ENCODE measurements at regions not wholly inside any gene's neighbourhood (a gene's known extent, or its start where the extent isn't known, plus 50 kb on each side); places are given as distances from the start of the nearest gene placed in this dataset.
A peak's percentile ranks its signal among the peaks of the same experiment; 100 is the strongest.
"Not testable (repeated sequence)": the region's sequence is repeated elsewhere in the genome, so short reads cannot be mapped to it uniquely, and the experiment has no call there.

DNA sequence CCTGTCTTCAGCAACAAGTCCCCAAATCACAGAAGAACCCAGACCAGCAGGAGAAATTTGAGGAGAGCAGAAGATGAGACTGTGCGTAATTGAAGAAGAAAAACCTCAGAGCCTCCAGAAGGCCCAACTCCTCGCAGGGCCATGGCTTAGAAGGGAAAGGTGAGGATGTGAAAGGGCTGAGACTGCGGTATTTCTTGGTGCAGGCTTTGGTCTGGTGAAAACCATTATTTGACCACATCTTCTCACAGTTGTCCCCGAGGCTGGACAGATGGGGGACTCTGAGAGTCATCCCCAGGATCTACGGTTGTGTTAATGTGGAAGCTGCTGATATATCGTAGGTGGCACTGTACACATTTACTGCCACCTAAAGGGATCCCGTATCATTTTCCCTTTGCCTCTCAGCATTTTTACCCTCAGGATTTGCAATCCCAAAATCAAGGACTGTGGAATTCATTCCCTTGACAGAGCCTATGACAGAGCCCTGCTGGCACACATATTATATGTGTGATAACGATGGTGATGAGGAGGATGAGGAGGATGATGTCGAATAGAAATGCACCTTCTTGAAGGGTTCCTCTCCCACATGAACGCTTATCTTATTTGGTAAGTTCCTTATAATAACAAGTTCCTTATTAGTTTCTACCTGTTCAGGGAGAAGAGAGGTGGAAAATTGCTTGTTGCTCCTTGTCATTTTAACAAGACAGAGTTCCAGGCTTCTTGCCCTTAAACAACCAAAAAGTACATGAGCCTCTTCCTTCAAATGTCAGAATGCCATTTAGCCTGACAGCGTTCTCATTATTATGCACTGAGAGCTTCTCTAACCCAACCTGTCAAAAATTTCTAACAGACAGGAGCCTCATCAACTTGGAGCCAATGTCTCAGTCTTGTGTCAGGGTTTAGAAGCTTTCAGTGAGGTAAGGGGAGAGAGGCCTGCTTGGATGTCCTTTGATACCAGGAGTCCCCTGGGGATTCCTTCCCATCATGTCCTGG, 135.8 kb downstream of the PXDC1 start:
- no peak for DNase-seq (ENCODE audit: low read depth)
- TF ChIP-seq, protein P1, sequence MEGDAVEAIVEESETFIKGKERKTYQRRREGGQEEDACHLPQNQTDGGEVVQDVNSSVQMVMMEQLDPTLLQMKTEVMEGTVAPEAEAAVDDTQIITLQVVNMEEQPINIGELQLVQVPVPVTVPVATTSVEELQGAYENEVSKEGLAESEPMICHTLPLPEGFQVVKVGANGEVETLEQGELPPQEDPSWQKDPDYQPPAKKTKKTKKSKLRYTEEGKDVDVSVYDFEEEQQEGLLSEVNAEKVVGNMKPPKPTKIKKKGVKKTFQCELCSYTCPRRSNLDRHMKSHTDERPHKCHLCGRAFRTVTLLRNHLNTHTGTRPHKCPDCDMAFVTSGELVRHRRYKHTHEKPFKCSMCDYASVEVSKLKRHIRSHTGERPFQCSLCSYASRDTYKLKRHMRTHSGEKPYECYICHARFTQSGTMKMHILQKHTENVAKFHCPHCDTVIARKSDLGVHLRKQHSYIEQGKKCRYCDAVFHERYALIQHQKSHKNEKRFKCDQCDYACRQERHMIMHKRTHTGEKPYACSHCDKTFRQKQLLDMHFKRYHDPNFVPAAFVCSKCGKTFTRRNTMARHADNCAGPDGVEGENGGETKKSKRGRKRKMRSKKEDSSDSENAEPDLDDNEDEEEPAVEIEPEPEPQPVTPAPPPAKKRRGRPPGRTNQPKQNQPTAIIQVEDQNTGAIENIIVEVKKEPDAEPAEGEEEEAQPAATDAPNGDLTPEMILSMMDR (IDR thresholded peaks at IDR 0.05; ENCODE audit: control insufficient read depth, extremely low read depth, insufficient read depth), result 0 out of 2 replicates have a peak, but pooled peaks have one; percentile 5
- no peak overlapping the region for H3K4me3 ChIP-seq (ENCODE audit: low read depth, low read length)

DNA sequence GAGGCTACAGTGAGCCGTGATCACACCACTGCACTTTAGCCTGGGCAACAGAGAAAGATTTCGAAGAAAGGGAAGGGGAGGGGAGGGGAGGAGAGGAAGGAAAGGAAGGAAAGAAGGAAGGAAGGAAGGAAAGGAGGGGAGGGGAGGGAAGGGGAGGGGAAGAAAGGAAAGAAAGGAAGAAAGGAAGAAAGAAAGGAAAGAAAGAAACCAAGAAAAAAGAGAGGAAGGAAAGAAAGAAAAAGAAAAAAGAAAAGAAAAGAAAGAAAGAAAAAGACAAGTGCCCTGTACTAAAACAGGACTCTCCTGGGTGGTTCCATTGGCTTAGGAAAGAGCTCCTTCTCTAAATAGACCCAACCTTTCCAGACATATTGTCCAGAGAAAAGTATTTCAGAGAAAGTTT, 136.6 kb downstream of the PXDC1 start:
- DNase-seq (ENCODE audit: low read depth), result no peak
- TF ChIP-seq, protein P1 (IDR thresholded peaks at IDR 0.05; ENCODE audit: control insufficient read depth, extremely low read depth, insufficient read depth), result no peak
- H3K4me3 ChIP-seq (ENCODE audit: low read depth, low read length), result no peak overlapping the region

DNA sequence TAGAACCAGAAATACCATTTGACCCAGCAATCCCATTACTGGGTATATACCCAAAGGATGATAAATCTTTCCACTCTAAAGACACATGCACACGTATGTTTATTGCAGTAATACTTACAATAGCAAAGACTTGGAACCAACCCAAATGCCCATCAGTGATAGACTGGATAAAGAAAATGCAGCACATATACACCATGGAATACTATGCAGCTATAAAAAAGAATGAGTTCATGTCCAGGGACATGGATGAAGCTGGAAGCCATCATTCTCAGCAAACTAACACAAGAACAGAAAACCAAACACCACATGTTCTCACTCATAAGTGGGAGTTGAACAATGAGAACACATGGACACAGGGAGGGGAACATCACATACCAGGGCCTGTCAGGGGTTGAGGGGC, 137.9 kb downstream of the PXDC1 start:
- DNase-seq (ENCODE audit: low read depth); H3K4me3 ChIP-seq (ENCODE audit: low read depth, low read length): not testable (repeated sequence)

DNA sequence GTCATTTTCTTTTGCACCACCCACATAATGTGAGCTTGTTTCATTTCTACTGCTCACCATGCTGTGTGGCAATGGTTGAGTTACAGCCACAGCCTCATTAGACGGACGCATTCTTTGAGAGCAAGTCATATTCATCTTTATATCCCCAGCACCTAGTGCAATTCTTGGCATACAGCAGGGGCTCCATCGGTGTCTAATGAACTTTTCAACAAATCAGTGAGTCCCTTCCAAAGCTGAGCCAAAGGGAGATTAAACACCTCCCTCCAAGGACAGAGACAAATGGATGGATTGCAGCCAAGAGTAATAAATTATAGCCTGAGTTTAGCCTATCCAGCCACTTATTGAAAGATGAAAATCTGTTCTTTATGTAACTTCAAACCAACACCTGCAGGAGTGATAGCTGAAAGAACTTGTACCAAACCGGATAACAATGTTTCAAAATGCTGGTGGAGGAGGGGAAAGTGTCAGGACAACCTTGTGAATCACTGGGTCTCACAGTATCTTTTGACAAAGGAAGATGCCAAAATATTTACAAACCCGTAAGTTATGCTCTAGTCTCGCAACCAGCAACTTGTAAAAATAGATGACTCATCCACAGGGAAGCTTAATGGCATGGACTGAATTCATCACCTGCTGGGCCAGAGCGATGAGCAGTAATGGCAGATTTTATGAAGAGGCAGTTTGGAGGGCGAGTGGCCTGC, 139.0 kb downstream of the PXDC1 start:
- peak; percentile 73 for DNase-seq (ENCODE audit: low read depth)
- TF ChIP-seq, protein P1 (IDR thresholded peaks at IDR 0.05; ENCODE audit: control insufficient read depth, extremely low read depth, insufficient read depth), result no peak
- no peak overlapping the region for H3K4me3 ChIP-seq (ENCODE audit: low read depth, low read length)

DNA sequence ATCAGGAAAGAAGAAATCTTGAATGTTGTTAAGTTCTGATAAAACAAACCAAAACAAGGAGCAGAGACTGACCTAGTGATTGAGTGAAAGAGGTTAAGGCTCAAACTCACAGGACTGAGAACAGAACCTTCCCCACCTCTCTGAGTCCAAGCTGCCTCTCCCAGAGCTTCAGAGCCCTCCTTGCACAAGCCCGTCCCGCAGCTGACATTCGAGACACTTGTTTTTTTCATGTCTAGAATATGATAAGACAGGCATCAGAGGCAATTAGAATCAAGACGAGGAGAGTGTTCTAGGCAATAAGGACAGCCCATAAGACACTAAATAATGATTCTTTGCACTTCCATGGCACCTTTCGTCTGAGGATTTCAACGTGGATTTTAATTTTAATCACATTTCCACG, 140.6 kb downstream of the PXDC1 start:
- H3K4me3 ChIP-seq (ENCODE audit: low read depth, low read length), result no peak overlapping the region
- TF ChIP-seq, protein P1 (IDR thresholded peaks at IDR 0.05; ENCODE audit: control insufficient read depth, extremely low read depth, insufficient read depth), result no peak
- no peak for DNase-seq (ENCODE audit: low read depth)

DNA sequence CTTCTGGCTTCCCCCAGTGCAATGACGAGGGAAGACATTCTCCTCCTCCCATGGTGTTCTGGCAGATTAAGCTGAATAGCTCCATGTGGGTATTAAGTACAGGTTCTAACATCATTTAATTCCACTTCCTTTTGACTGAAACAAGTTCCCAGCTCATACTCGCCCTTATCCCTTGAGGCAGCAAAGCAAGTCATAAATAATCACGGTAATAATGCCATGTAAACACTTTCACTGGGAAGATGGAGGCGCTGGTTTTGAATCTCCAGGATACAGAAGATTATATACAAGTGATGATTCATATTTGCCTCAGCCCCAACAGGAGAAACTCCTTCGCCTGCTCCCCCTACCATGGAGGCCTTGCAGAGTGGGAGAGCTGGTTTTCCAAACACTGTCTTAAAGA, 141.3 kb downstream of the PXDC1 start:
- no peak overlapping the region for H3K4me3 ChIP-seq (ENCODE audit: low read depth, low read length)
- TF ChIP-seq, protein P1 (IDR thresholded peaks at IDR 0.05; ENCODE audit: control insufficient read depth, extremely low read depth, insufficient read depth), result no peak
- no peak for DNase-seq (ENCODE audit: low read depth)

DNA sequence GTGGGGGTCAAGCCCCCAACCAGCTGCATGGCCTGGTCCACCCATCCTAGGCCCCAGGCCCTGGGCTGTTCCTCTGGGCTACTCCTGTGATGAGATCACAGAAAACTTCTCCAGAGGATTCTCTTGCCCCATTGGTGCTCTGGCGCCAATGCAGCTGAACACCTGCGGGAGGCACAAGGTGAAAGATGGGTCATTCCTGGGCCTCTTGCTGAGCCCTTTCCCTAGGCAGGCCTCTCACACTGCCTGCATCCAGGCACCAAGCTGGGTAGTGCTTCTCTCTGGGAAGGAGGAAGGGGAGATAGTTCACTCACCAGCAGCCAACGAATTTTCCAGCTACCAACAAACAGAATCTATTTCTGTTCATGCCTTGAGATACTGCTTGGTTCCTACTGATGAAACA, 142.1 kb downstream of the PXDC1 start:
- no peak for DNase-seq (ENCODE audit: low read depth)
- no peak overlapping the region for H3K4me3 ChIP-seq (ENCODE audit: low read depth, low read length)
- TF ChIP-seq, protein P1 (IDR thresholded peaks at IDR 0.05; ENCODE audit: control insufficient read depth, extremely low read depth, insufficient read depth), result no peak
